ENCODE measurements at regions not wholly inside any gene's neighbourhood (a gene's known extent, or its start where the extent isn't known, plus 50 kb on each side); places are given as distances from the start of the nearest gene placed in this dataset.

- Histone ChIP-seq H3K27ac (ENCODE audit: low read depth, low read length) (no peak overlapping the region), H3K9me3 (ENCODE audit: low read depth, low read length) (no peaks in the 10 kb centered on the region), H3K79me2 (ENCODE audit: insufficient read depth, low read length) (no peaks in the 10 kb centered on the region), H3K4me1 (ENCODE audit: insufficient read depth, low read length) (no peaks in the 10 kb centered on the region), H3K4me3 (ENCODE audit: insufficient read depth, low read length) (no peak overlapping the region), H4K20me1 (ENCODE audit: insufficient read depth, low read length) (no peaks in the 10 kb centered on the region), H3K27me3 (ENCODE audit: insufficient read depth, low read length) (no peaks in the 10 kb centered on the region), H2AFZ (ENCODE audit: low read length) (no peak overlapping the region), H3K4me2 (ENCODE audit: insufficient read depth, low read length) (no peak overlapping the region), H3K36me3 (ENCODE audit: insufficient read depth, low read length) (no peaks in the 10 kb centered on the region)
- TF ChIP-seq, protein P1, sequence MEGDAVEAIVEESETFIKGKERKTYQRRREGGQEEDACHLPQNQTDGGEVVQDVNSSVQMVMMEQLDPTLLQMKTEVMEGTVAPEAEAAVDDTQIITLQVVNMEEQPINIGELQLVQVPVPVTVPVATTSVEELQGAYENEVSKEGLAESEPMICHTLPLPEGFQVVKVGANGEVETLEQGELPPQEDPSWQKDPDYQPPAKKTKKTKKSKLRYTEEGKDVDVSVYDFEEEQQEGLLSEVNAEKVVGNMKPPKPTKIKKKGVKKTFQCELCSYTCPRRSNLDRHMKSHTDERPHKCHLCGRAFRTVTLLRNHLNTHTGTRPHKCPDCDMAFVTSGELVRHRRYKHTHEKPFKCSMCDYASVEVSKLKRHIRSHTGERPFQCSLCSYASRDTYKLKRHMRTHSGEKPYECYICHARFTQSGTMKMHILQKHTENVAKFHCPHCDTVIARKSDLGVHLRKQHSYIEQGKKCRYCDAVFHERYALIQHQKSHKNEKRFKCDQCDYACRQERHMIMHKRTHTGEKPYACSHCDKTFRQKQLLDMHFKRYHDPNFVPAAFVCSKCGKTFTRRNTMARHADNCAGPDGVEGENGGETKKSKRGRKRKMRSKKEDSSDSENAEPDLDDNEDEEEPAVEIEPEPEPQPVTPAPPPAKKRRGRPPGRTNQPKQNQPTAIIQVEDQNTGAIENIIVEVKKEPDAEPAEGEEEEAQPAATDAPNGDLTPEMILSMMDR (IDR thresholded peaks at IDR 0.05; ENCODE audit: extremely low read depth, low read depth, low read length): no peak
- no peak for DNase-seq (ENCODE audit: insufficient read length, low spot score, missing footprints)
Observed at GRCh38 chr6:1247056-1247455, 64.8 kb upstream of the FOXQ1 start.

DNA sequence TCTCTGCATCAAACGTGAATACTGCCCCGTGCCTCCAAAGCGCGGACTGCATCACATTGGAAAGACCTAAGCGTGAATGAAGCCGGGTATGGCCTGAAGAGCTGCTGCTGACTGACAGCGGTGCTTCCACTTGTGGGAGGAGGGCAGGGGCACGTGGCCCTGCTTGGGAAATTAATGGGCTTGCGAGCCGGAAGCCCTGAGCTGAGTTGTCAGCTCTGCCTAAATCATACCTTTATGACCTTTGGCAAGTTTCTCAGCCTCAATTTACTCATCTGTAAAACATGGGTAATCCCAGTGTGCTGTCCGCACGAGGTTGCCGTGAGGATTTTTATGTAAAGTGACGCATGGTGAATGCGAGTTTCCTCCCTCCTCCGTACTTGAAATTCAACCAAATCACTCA is 67.0 kb upstream of the FOXQ1 start:
- H3K36me3 ChIP-seq (ENCODE audit: insufficient read depth, low read length): no peaks in the 10 kb centered on the region
- H3K4me2 ChIP-seq (ENCODE audit: insufficient read depth, low read length): no peak overlapping the region
- no peaks in the 10 kb centered on the region for H3K27me3 ChIP-seq (ENCODE audit: insufficient read depth, low read length)
- no peak overlapping the region for H3K27ac ChIP-seq (ENCODE audit: low read depth, low read length)
- TF ChIP-seq, protein P1 (IDR thresholded peaks at IDR 0.05; ENCODE audit: extremely low read depth, low read depth, low read length): no peak
- no peaks in the 10 kb centered on the region for H3K4me1 ChIP-seq (ENCODE audit: insufficient read depth, low read length)
- DNase-seq (ENCODE audit: insufficient read length, low spot score, missing footprints): no peak
- H3K9me3 ChIP-seq (ENCODE audit: low read depth, low read length): no peaks in the 10 kb centered on the region
- H3K79me2 ChIP-seq (ENCODE audit: insufficient read depth, low read length): no peaks in the 10 kb centered on the region
- no peak overlapping the region for H2AFZ ChIP-seq (ENCODE audit: low read length)
- H4K20me1 ChIP-seq (ENCODE audit: insufficient read depth, low read length): no peaks in the 10 kb centered on the region
- H3K4me3 ChIP-seq (ENCODE audit: insufficient read depth, low read length): no peak overlapping the region

DNA sequence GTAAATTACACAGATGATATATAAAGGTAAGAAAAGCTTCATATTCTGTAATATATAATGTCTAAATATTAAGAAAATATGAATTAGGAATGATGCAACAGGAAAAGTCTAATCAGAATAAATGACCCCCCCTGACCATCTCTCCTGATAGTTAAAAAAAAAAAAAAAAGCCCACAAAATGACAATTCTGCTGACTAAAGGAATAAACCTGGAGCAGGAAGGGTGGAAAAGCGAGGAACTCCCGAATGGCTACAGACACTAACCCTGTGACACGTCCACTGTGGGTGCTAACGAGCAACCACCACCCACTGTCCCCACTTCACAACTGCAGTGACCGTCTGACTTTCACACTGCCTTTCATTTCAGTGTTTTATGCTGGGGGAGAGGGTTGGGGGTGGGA is 67.6 kb upstream of the FOXQ1 start:
- no peak overlapping the region for H2AFZ ChIP-seq (ENCODE audit: low read length)
- H3K36me3 ChIP-seq (ENCODE audit: insufficient read depth, low read length): no peaks in the 10 kb centered on the region
- no peak overlapping the region for H3K4me3 ChIP-seq (ENCODE audit: insufficient read depth, low read length)
- no peaks in the 10 kb centered on the region for H3K4me1 ChIP-seq (ENCODE audit: insufficient read depth, low read length)
- H3K4me2 ChIP-seq (ENCODE audit: insufficient read depth, low read length): no peak overlapping the region
- no peak overlapping the region for H3K27ac ChIP-seq (ENCODE audit: low read depth, low read length)
- no peaks in the 10 kb centered on the region for H3K79me2 ChIP-seq (ENCODE audit: insufficient read depth, low read length)
- no peaks in the 10 kb centered on the region for H3K9me3 ChIP-seq (ENCODE audit: low read depth, low read length)
- no peak for DNase-seq (ENCODE audit: insufficient read length, low spot score, missing footprints)
- TF ChIP-seq, protein P1 (IDR thresholded peaks at IDR 0.05; ENCODE audit: extremely low read depth, low read depth, low read length): no peak
- no peaks in the 10 kb centered on the region for H3K27me3 ChIP-seq (ENCODE audit: insufficient read depth, low read length)
- H4K20me1 ChIP-seq (ENCODE audit: insufficient read depth, low read length): no peaks in the 10 kb centered on the region

- H3K4me1 ChIP-seq (ENCODE audit: insufficient read depth, low read length): no peaks in the 10 kb centered on the region
- H4K20me1 ChIP-seq (ENCODE audit: insufficient read depth, low read length): no peaks in the 10 kb centered on the region
- DNase-seq (ENCODE audit: insufficient read length, low spot score, missing footprints): no peak
- no peak overlapping the region for H3K4me3 ChIP-seq (ENCODE audit: insufficient read depth, low read length)
- H3K79me2 ChIP-seq (ENCODE audit: insufficient read depth, low read length): no peaks in the 10 kb centered on the region
- no peak overlapping the region for H3K4me2 ChIP-seq (ENCODE audit: insufficient read depth, low read length)
- no peak overlapping the region for H2AFZ ChIP-seq (ENCODE audit: low read length)
- H3K27me3 ChIP-seq (ENCODE audit: insufficient read depth, low read length): no peaks in the 10 kb centered on the region
- H3K36me3 ChIP-seq (ENCODE audit: insufficient read depth, low read length): no peaks in the 10 kb centered on the region
- TF ChIP-seq, protein P1 (IDR thresholded peaks at IDR 0.05; ENCODE audit: extremely low read depth, low read depth, low read length): no peak
- no peak overlapping the region for H3K27ac ChIP-seq (ENCODE audit: low read depth, low read length)
- H3K9me3 ChIP-seq (ENCODE audit: low read depth, low read length): no peaks in the 10 kb centered on the region
Observed at GRCh38 chr6:1242446-1242845, 69.5 kb upstream of the FOXQ1 start.

Measured in osteoblast (primary cell).